Neutrophil (primary cell): ENCODE measurements at regions not wholly inside any gene's neighbourhood (a gene's known extent, or its start where the extent isn't known, plus 50 kb on each side); places are given as distances from the start of the nearest gene placed in this dataset.

Source experiments
- H3K27ac ChIP-seq: fragments of 200-600 bp; sonication (generic); 2 replicates; pipeline ENCODE4 v1.5.1; 2016; ENCODE audit warnings: mild to moderate bottlenecking, moderate library complexity
- H3K27me3 ChIP-seq: fragments of 200-600 bp; sonication (generic); 2 replicates; pipeline ENCODE4 v1.6.0; 2016; ENCODE audit warnings: mild to moderate bottlenecking
- H3K36me3 ChIP-seq: fragments of 200-600 bp; sonication (generic); 2 replicates; pipeline ENCODE4 v1.5.1; 2017
- H3K4me1 ChIP-seq, 2 experiments: fragments of 200-600 bp in 1 of 2; sonication (generic) in 1 of 2; 1 replicate in 1 of 2; 2 replicates in 1 of 2; pipeline versions ENCODE4 v1.5.1 to v1.6.1; 2013 to 2016; ENCODE audit warnings: low read depth in 1 of 2, low read length in 1 of 2, mild to moderate bottlenecking in 1 of 2, moderate library complexity in 1 of 2; ENCODE audit not compliant: control insufficient read depth in 1 of 2, insufficient read depth in 1 of 2
- H3K4me3 ChIP-seq, 2 experiments: fragments of 200-600 bp in 1 of 2; sonication (generic) in 1 of 2; 1 replicate in 1 of 2; 2 replicates in 1 of 2; pipeline ENCODE4 v1.5.1; 2013 to 2016; ENCODE audit warnings: low read depth in 1 of 2, low read length in 1 of 2, mild to moderate bottlenecking in 1 of 2, moderate library complexity in 1 of 2
- H3K9me3 ChIP-seq: fragments of 200-600 bp; sonication (generic); 2 replicates; pipeline ENCODE4 v1.5.1; 2016
- CTCF ChIP-seq: fragments of 200-600 bp; sonication (generic); IDR thresholded peaks from 2 replicates; pipeline ENCODE4 v1.5.1; 2016; ENCODE audit warnings: antibody characterized with exemption

- H3K27me3 ChIP-seq, result no peaks in the 10 kb centered on the region
- H3K4me3 ChIP-seq, result no peak overlapping the region
- H3K36me3 ChIP-seq, result no peaks in the 10 kb centered on the region
- H3K4me1 ChIP-seq, result no peaks in the 10 kb centered on the region
- H3K27ac ChIP-seq, result no peak overlapping the region
- TF ChIP-seq CTCF, result no peak
- H3K9me3 ChIP-seq, result no peaks in the 10 kb centered on the region
Measured at GRCh38 chr10:57786850-57787750, 480.6 kb downstream of the IPMK start.

- TF ChIP-seq CTCF, result no peak
- Histone ChIP-seq H3K9me3 (no peaks in the 10 kb centered on the region), H3K36me3 (no peaks in the 10 kb centered on the region), H3K27me3 (no peaks in the 10 kb centered on the region), H3K27ac (no peak overlapping the region), H3K4me1 (no peaks in the 10 kb centered on the region), H3K4me3 (no peak overlapping the region)
Measured at GRCh38 chr10:57786331-57786730, 481.4 kb downstream of the IPMK start.

GRCh38 chr10:57785546-57785945, 482.1 kb downstream of the IPMK start:
- TF ChIP-seq CTCF, result no peak
- H3K27ac ChIP-seq, result no peak overlapping the region

GRCh38 chr10:57785068-57785467, 482.6 kb downstream of the IPMK start:
- H3K4me1 ChIP-seq, result no peaks in the 10 kb centered on the region
- no peak for TF ChIP-seq CTCF

More at GRCh38 chr10:57785546-57785945, 482.1 kb downstream of the IPMK start:
- no peak overlapping the region for H3K4me3 ChIP-seq
- H3K4me1 ChIP-seq, result no peaks in the 10 kb centered on the region
- no peaks in the 10 kb centered on the region for H3K36me3 ChIP-seq
- H3K27me3 ChIP-seq, result no peaks in the 10 kb centered on the region
- no peaks in the 10 kb centered on the region for H3K9me3 ChIP-seq

GRCh38 chr10:57776688-57777432, 490.8 kb downstream of the IPMK start:
- no peaks in the 10 kb centered on the region for H3K9me3 ChIP-seq
- H3K27me3 ChIP-seq, result no peaks in the 10 kb centered on the region
- no peaks in the 10 kb centered on the region for H3K36me3 ChIP-seq
- H3K4me1 ChIP-seq, result no peaks in the 10 kb centered on the region
- H3K27ac ChIP-seq, result no peak overlapping the region
- TF ChIP-seq CTCF, result no peak
- H3K4me3 ChIP-seq, result no peak overlapping the region

More at GRCh38 chr10:57785068-57785467, 482.6 kb downstream of the IPMK start:
- Histone ChIP-seq H3K4me3 (no peak overlapping the region), H3K9me3 (no peaks in the 10 kb centered on the region), H3K27ac (no peak overlapping the region), H3K27me3 (no peaks in the 10 kb centered on the region), H3K36me3 (no peaks in the 10 kb centered on the region)
